ENCODE measurements at regions not wholly inside any gene's neighbourhood (a gene's known extent, or its start where the extent isn't known, plus 50 kb on each side); places are given as distances from the start of the nearest gene placed in this dataset.
"Not testable (repeated sequence)": the region's sequence is repeated elsewhere in the genome, so short reads cannot be mapped to it uniquely, and the experiment has no call there.

DNA sequence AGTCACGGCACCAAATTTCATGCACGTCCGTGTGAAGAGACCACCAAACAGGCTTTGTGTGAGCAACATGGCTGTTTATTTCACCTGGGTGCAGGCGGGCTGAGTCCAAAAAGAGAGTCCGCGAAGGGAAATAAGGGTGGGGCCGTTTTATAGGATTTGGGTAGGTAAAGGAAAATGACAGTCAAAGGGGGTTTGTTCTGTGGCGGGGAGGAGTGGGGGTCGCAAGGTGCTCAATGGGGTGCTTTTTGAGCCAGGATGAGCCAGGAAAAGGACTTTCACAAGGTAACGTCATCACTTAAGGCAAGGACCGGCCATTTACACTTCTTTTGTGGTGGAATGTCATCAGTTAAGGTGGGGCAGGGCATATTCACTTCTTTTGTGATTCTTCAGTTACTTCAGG lies 702.7 kb upstream of the NEGR1 start:
- peaks cover 16% of the 10 kb centered on the region for H3K9me3 Mint-ChIP-seq (ENCODE audit: insufficient read depth)
- H3K4me3 Mint-ChIP-seq; H3K4me1 Mint-ChIP-seq (ENCODE audit: low read depth); POLR2A ChIA-PET; H3K36me3 Mint-ChIP-seq (ENCODE audit: low read depth); DNase-seq; H3K27ac Mint-ChIP-seq; CTCF ChIA-PET; H3K27me3 Mint-ChIP-seq (ENCODE audit: low read depth); ATAC-seq: not testable (repeated sequence)

DNA sequence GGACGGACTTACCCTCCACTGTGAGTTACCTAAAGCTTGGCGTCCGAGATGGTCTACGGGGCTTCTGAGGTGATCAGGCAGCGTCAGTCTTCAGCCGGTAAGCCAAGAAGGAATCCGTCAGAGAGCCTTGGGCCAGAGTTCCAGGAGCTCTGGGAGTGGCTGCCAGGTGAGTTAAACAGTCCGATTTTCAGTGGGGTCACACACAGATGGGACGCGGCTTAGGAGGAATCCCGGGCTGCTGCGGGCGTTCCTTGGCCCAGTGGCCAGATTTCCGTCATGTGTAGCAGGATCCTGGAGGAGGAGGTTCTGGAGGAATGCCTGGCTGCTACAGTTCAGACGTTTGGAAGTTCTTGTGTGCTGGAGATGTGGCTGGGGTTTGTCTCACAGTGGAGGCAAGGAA lies 700.7 kb upstream of the NEGR1 start:
- H3K4me1 Mint-ChIP-seq (ENCODE audit: low read depth); H3K27ac Mint-ChIP-seq; H3K27me3 Mint-ChIP-seq (ENCODE audit: low read depth); CTCF ChIA-PET; POLR2A ChIA-PET; DNase-seq; ATAC-seq; H3K4me3 Mint-ChIP-seq; H3K36me3 Mint-ChIP-seq (ENCODE audit: low read depth): not testable (repeated sequence)
- peaks cover 16% of the 10 kb centered on the region for H3K9me3 Mint-ChIP-seq (ENCODE audit: insufficient read depth)

DNA sequence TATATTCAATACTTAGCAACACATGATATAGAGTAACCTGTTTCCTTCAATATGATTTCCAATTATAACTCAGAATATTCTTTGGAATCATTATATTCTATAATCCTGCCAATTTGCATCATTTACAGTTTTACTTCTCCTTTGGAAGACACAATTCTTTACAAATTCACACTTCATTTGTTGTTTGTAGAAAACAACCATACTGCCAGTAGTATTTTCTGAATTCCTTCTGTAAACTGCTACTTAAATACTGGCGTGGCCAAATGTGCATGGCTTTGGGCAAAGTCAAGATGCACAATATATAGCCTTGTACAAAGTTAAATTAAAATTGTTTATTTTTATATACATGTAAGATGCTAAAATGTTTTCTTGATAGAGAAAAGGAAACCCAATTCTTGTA lies 687.1 kb upstream of the NEGR1 start:
- ChIA-PET CTCF (no interaction called here), POLR2A (no interaction called here)
- peaks cover 4% of the 10 kb centered on the region for H3K9me3 Mint-ChIP-seq (ENCODE audit: insufficient read depth)
- ATAC-seq = no peak
- H3K4me1 Mint-ChIP-seq (ENCODE audit: low read depth) = no peaks in the 10 kb centered on the region
- DNase-seq = no peak
- H3K27ac Mint-ChIP-seq = no peak overlapping the region
- H3K4me3 Mint-ChIP-seq = no peak overlapping the region
- H3K36me3 Mint-ChIP-seq (ENCODE audit: low read depth) = no peaks in the 10 kb centered on the region
- no peaks in the 10 kb centered on the region for H3K27me3 Mint-ChIP-seq (ENCODE audit: low read depth)

DNA sequence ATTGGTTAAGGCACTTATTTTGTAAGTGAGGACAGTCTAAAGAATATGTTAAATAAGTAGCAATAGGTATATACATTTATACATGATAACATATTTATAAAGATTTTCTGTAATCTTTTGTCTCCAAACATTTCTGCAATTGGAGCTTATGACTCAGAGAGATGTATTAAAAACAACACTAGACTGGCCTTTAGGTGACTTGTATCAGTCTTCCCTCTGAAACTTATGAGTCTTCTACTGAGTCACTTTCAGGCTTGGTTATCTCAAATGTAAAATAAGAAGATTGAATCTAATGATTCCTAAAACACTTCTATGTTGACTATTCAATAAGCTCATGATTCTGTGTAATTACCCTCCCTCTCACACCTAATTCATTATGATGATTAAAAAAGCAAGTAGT lies 672.6 kb upstream of the NEGR1 start:
- ChIA-PET POLR2A (no interaction called here), CTCF (no interaction called here)
- Mint-ChIP-seq H3K27ac (no peak overlapping the region), H3K4me3 (no peak overlapping the region), H3K36me3 (ENCODE audit: low read depth) (no peaks in the 10 kb centered on the region), H3K27me3 (ENCODE audit: low read depth) (no peaks in the 10 kb centered on the region), H3K4me1 (ENCODE audit: low read depth) (no peaks in the 10 kb centered on the region), H3K9me3 (ENCODE audit: insufficient read depth) (peaks cover 7% of the 10 kb centered on the region)
- ATAC-seq (no peak), DNase-seq (no peak)

DNA sequence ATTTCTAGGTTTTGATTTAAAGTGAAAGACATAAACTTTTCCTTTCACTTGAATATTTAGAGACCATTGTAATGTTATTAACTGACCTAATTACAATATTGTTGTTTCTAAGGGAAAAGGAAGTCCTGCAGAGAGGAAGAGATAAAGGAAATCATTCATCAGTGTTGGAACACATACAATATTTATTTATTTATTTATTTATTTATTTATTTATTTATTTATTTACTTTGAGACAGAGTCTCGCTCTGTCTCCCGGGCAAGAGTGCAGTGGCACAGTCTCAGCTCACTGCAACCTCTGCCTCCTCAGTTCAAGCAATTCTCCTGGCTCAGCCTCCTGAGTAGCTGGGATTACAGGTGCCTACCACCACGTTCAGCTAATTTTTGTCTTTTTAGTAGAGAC lies 668.6 kb upstream of the NEGR1 start:
- CTCF ChIA-PET; DNase-seq; H3K36me3 Mint-ChIP-seq (ENCODE audit: low read depth); H3K9me3 Mint-ChIP-seq (ENCODE audit: insufficient read depth); POLR2A ChIA-PET; H3K4me1 Mint-ChIP-seq (ENCODE audit: low read depth); H3K27ac Mint-ChIP-seq; H3K27me3 Mint-ChIP-seq (ENCODE audit: low read depth); ATAC-seq; H3K4me3 Mint-ChIP-seq: not testable (repeated sequence)

DNA sequence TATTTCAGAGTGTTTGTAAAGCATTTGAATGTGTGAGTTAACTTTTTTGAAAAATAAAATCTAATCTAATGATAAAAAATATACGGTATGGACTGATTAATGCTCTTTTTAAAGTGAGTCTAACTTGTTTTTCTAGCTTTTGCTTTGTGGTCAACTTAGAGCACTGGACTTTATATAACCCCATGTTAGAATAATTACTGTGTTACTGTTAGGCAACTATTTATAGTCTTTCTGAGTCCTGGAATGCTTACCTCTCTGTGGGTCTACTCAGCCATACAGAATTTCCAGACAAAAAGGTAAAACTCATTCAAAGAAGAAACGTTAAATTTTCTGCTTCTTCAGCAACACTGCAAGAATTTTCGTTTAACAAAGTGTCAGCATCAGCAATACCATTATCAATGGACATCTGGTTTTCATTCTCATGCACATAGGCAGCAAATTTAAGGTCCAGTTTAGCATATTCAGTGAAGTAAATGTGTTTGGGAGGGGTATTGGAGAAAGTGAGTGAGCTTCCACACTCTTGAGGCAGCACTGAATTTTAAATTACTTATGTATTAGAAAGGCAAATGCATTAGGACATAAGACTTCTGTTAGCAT lies 664.7 kb upstream of the NEGR1 start:
- DNase-seq (no peak), ATAC-seq (no peak)
- peaks cover 7% of the 10 kb centered on the region for H3K9me3 Mint-ChIP-seq (ENCODE audit: insufficient read depth)
- H3K27me3 Mint-ChIP-seq (ENCODE audit: low read depth) = no peaks in the 10 kb centered on the region
- no peaks in the 10 kb centered on the region for H3K4me1 Mint-ChIP-seq (ENCODE audit: low read depth)
- H3K4me3 Mint-ChIP-seq = no peak overlapping the region
- no peaks in the 10 kb centered on the region for H3K36me3 Mint-ChIP-seq (ENCODE audit: low read depth)
- ChIA-PET POLR2A (no interaction called here), CTCF (no interaction called here)
- H3K27ac Mint-ChIP-seq = no peak overlapping the region

DNA sequence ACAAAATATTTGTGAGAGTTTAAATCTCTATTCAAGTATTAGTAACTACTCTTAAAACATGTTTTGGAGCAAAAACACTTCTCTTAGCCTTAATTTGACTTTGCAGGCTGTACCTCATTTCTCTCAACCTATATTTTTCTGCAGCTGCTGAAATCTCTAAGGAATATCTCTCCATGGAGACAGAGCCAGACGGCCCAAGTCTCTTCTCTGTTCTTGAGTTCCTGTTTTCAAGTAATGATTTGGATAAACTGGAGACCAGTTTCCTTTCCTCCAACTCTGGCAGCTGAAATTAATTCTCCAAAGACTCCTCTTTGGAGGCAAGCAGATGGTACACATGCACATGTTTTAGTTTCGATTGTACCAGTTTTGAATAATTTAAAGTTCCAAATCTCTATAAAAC lies 659.7 kb upstream of the NEGR1 start:
- ChIA-PET CTCF (no interaction called here), POLR2A (no interaction called here)
- no peak overlapping the region for H3K27ac Mint-ChIP-seq
- H3K9me3 Mint-ChIP-seq (ENCODE audit: insufficient read depth) = peaks cover 11% of the 10 kb centered on the region
- no peak for DNase-seq
- no peaks in the 10 kb centered on the region for H3K4me1 Mint-ChIP-seq (ENCODE audit: low read depth)
- H3K36me3 Mint-ChIP-seq (ENCODE audit: low read depth) = no peaks in the 10 kb centered on the region
- no peaks in the 10 kb centered on the region for H3K27me3 Mint-ChIP-seq (ENCODE audit: low read depth)
- ATAC-seq = no peak
- H3K4me3 Mint-ChIP-seq = no peak overlapping the region

DNA sequence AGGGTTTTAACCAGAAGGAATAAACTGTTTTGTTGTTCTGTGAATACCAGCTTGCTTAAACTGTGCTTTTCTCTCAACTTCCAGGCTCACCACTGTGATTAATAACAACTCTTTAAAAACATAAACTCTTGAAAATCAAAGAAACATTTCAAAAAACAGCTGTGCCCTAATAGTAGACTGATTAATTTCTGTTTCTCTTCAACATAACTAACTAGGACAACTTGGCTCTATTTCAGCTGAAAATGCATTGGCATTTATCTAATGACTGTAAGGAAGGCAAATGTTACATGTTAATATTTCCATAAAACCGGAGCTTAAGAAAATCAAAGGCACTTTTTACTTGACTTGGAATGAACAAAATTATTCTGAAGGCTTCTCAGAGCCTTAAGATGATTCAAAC lies 656.1 kb upstream of the NEGR1 start:
- DNase-seq (no peak), ATAC-seq (no peak)
- Mint-ChIP-seq H3K9me3 (ENCODE audit: insufficient read depth) (peaks cover 11% of the 10 kb centered on the region), H3K4me3 (no peak overlapping the region), H3K36me3 (ENCODE audit: low read depth) (no peaks in the 10 kb centered on the region), H3K27me3 (ENCODE audit: low read depth) (no peaks in the 10 kb centered on the region), H3K4me1 (ENCODE audit: low read depth) (no peaks in the 10 kb centered on the region), H3K27ac (no peak overlapping the region)
- ChIA-PET CTCF (no interaction called here), POLR2A (no interaction called here)

DNA sequence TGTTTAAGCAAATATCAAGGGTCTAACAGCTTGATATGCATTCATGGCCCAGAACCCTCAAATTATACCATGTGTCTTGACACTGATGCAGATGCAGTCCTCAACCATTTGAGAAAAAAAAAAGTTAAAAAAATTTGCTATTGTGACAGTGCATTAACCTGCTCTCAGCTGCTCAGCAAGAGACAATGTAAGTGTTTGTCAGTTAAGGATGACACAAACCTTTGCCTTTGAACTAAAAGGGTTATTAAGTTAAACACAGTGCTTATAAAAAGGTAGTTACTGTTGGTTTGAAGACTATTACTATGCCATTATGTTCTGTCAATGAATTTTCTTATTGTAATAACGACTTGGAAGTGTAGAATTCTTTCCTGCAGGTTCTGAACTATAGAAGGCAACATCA lies 655.6 kb upstream of the NEGR1 start:
- ChIA-PET CTCF (no interaction called here), POLR2A (no interaction called here)
- Mint-ChIP-seq H3K27me3 (ENCODE audit: low read depth) (no peaks in the 10 kb centered on the region), H3K36me3 (ENCODE audit: low read depth) (no peaks in the 10 kb centered on the region), H3K4me1 (ENCODE audit: low read depth) (no peaks in the 10 kb centered on the region), H3K4me3 (no peak overlapping the region), H3K27ac (no peak overlapping the region), H3K9me3 (ENCODE audit: insufficient read depth) (peaks cover 11% of the 10 kb centered on the region)
- ATAC-seq = no peak
- DNase-seq = no peak

DNA sequence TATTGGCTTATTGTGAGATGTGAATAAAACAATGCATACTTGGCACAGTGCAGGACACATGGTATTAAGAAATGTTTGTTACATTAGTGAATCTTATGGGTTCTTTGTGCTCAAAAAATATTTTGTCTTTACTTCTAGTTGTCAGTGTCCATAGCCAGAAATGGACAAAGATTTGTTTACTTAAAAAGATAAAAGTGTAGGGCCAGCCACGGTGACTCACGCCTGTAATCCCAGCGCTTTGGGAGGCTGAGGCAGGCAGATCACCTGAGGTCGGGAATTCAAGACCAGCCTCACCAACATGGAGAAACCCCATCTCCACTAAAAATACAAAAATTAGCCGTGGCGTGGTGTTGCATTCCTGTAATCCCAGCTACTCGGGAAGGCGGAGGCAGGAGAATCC lies 654.6 kb upstream of the NEGR1 start:
- no peak for DNase-seq
- Mint-ChIP-seq H3K9me3 (ENCODE audit: insufficient read depth) (peaks cover 8% of the 10 kb centered on the region), H3K4me1 (ENCODE audit: low read depth) (no peaks in the 10 kb centered on the region), H3K4me3 (no peak overlapping the region), H3K27me3 (ENCODE audit: low read depth) (no peaks in the 10 kb centered on the region), H3K36me3 (ENCODE audit: low read depth) (no peaks in the 10 kb centered on the region), H3K27ac (no peak overlapping the region)
- CTCF ChIA-PET = no interaction called here
- ATAC-seq = no peak
- POLR2A ChIA-PET = no interaction called here

DNA sequence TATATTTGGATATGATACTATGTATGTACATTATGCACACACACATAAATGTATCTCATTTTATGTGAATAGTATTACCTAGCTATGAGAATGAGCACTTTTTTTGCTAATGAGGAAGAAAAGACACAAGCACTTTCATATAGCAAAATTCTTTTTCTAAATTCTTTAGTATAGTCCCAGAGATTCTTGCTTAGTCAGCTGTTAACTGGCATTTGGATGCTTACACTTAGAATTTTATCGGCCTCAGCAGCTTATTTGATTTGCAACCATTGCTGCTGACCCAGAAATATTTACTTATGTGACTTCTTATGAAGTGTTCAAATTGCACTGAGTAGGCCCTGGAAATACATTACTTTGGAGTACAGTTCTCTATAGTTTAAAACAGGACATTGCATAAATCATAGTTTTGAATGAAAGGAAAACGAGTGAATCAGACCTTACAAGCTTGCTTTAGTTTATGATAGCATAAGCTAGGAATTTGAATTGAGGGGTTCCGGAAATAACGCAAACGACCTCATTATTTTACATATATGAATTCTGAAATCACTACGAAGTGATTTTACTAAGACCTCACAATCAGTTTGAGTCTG lies 653.9 kb upstream of the NEGR1 start:
- Mint-ChIP-seq H3K4me3 (no peak overlapping the region), H3K4me1 (ENCODE audit: low read depth) (no peaks in the 10 kb centered on the region), H3K27me3 (ENCODE audit: low read depth) (no peaks in the 10 kb centered on the region), H3K27ac (no peak overlapping the region), H3K36me3 (ENCODE audit: low read depth) (no peaks in the 10 kb centered on the region), H3K9me3 (ENCODE audit: insufficient read depth) (peaks cover 8% of the 10 kb centered on the region)
- no peak for ATAC-seq
- CTCF ChIA-PET = no interaction called here
- POLR2A ChIA-PET = no interaction called here
- no peak for DNase-seq

DNA sequence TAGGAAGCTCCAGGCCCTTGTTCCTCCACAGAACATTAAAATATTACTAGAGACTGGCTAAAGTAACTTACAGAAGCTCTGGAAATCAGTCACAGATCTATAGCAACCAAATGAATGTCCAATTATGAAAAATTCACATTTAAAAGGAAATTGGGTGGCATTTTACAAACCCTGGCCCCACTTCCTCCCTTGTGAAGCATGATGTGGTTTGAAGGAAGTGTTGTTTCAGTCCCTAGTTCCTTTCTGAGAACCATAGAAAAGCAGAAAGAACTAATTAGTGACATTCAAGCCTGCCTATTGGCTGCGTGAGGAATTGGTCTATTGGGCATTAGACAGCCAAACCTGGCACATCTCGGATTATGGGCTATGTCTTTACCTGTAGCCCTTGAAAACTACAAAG lies 649.7 kb upstream of the NEGR1 start:
- no peak for ATAC-seq
- H3K27me3 Mint-ChIP-seq (ENCODE audit: low read depth) = no peaks in the 10 kb centered on the region
- no peak overlapping the region for H3K4me3 Mint-ChIP-seq
- DNase-seq = no peak
- ChIA-PET POLR2A (no interaction called here), CTCF (no interaction called here)
- no peaks in the 10 kb centered on the region for H3K36me3 Mint-ChIP-seq (ENCODE audit: low read depth)
- H3K4me1 Mint-ChIP-seq (ENCODE audit: low read depth) = no peaks in the 10 kb centered on the region
- H3K27ac Mint-ChIP-seq = no peak overlapping the region
- H3K9me3 Mint-ChIP-seq (ENCODE audit: insufficient read depth) = no peaks in the 10 kb centered on the region

DNA sequence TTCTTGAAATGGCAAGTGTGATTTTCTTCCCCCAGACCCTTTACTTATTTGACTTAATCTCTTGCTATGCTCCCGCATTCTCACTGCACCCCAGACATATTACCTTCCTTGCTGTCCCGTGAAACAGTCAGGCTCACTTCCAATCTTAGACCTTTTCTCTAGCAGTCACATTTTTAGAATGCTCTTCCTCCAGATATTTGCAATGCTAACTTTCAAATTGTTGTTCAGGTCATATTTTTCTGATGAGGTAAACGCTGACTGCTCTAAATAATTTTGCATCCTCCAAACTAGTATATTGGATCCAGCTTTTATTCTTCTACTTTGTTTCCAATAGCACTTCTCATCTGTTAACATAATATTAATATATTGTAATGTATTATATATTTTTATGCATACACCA lies 648.2 kb upstream of the NEGR1 start:
- H3K9me3 Mint-ChIP-seq (ENCODE audit: insufficient read depth) = no peaks in the 10 kb centered on the region
- POLR2A ChIA-PET = no interaction called here
- no peak overlapping the region for H3K27ac Mint-ChIP-seq
- ATAC-seq (no peak), DNase-seq (no peak)
- H3K4me1 Mint-ChIP-seq (ENCODE audit: low read depth) = no peaks in the 10 kb centered on the region
- no peaks in the 10 kb centered on the region for H3K36me3 Mint-ChIP-seq (ENCODE audit: low read depth)
- no peaks in the 10 kb centered on the region for H3K27me3 Mint-ChIP-seq (ENCODE audit: low read depth)
- CTCF ChIA-PET = no interaction called here
- H3K4me3 Mint-ChIP-seq = no peak overlapping the region

All from activated CD8-positive, alpha-beta T cell treated with anti-CD3 and anti-CD28 coated beads, Interleukin-2, amount 10 ng/mL, durations not matched to agents 7 days and 5 days (primary cell).